CD4-positive, CD25-positive, alpha-beta regulatory T cell (primary cell): ENCODE measurements at regions not wholly inside any gene's neighbourhood (a gene's known extent, or its start where the extent isn't known, plus 50 kb on each side); places are given as distances from the start of the nearest gene placed in this dataset.
"Not testable (repeated sequence)": the region's sequence is repeated elsewhere in the genome, so short reads cannot be mapped to it uniquely, and the experiment has no call there.

Experiments used
- ATAC-seq, 2 donors: fragments of 150-1000 bp; cut with Tn5 transposase; one replicate each; pipeline ENCODE4 v1.10.0; 2021; ENCODE audit warnings: low read depth in 2 of 2, moderate number of reproducible peaks in 2 of 2, moderate library complexity in 1 of 2
- DNase-seq, 3 donors: peaks; one replicate each; pipeline versions ENCODE4 v3.0.0 to v3.0.0-alpha.2; 2012 to 2022; ENCODE audit warnings: mixed read lengths in 1 of 3
- H3K27ac ChIP-seq: one replicate; pipeline ENCODE4 v1.7.0; 2013; ENCODE audit warnings: mild to moderate bottlenecking, low read length; ENCODE audit not compliant: insufficient read depth, poor library complexity, severe bottlenecking
- H3K27me3 ChIP-seq: one replicate; pipeline ENCODE4 v1.7.0; 2013; ENCODE audit warnings: low read length; ENCODE audit not compliant: control insufficient read depth, insufficient read depth
- H3K36me3 ChIP-seq: one replicate; pipeline ENCODE4 v1.7.0; 2013; ENCODE audit warnings: mild to moderate bottlenecking, low read length, moderate library complexity; ENCODE audit not compliant: control insufficient read depth, insufficient read depth
- H3K4me1 ChIP-seq: 2 replicates; pipeline ENCODE4 v1.7.0; 2013; ENCODE audit warnings: mild to moderate bottlenecking, low read length; ENCODE audit not compliant: insufficient read depth, control insufficient read depth, poor library complexity, severe bottlenecking
- H3K4me3 ChIP-seq: one replicate; pipeline ENCODE4 v1.7.0; 2013; ENCODE audit warnings: low read depth, mild to moderate bottlenecking, low read length, moderate library complexity
- H3K9me3 ChIP-seq, 2 experiments: 1 replicate in 1 of 2; 2 replicates in 1 of 2; pipeline ENCODE4 v1.7.0; 2013; ENCODE audit warnings: low read length in 2 of 2, mild to moderate bottlenecking in 1 of 2, moderate library complexity in 1 of 2; ENCODE audit not compliant: control insufficient read depth in 2 of 2
- H3K27ac Mint-ChIP-seq, 3 donors: one replicate each; pipeline ENCODE4 v1.8.0; 2020 to 2022; ENCODE audit warnings: mild to moderate bottlenecking in 3 of 3, mixed read lengths in 3 of 3, moderate library complexity in 2 of 3
- H3K27me3 Mint-ChIP-seq: one replicate; pipeline ENCODE4 v1.8.0; 2022; ENCODE audit warnings: mild to moderate bottlenecking, mixed read lengths
- H3K36me3 Mint-ChIP-seq: one replicate; pipeline ENCODE4 v1.8.0; 2020; ENCODE audit warnings: mixed read lengths
- H3K4me1 Mint-ChIP-seq, 4 donors: one replicate each; pipeline ENCODE4 v1.8.0; 2020 to 2022; ENCODE audit warnings: mixed read lengths in 4 of 4, mild to moderate bottlenecking in 1 of 4
- H3K4me3 Mint-ChIP-seq, 4 donors: one replicate each; pipeline ENCODE4 v1.8.0; 2020 to 2022; ENCODE audit warnings: mild to moderate bottlenecking in 4 of 4, mixed read lengths in 4 of 4, moderate library complexity in 3 of 4
- H3K9me3 Mint-ChIP-seq, 7 donors: one replicate each; pipeline ENCODE4 v1.8.0; 2020 to 2022; ENCODE audit warnings: mixed read lengths in 7 of 7, mild to moderate bottlenecking in 3 of 7, moderate library complexity in 2 of 7

DNA sequence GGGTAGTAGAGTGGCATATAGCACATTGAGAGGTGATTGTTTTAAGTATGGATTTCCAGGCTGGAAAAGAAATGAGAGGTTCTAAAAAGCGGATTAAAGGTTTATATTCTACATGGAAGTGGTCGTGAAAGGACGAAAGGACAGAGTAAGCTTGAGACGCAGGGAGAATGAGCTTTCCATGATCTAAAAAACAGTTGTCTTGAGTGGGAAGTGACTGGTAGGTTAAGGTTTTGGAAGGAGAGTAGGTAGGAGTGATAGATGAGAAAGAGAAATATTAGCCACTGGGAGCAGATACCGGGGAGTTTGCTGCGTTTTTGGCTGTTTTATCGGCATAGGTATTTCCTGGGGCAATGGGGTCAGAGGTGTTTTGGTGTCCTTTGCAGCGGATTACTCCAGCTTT is 750.6 kb upstream of the ADGRB3 start:
- Histone ChIP-seq H3K27ac (no peak overlapping the region), H3K4me1 (no peaks in the 10 kb centered on the region), H3K36me3 (no peaks in the 10 kb centered on the region), H3K4me3 (no peak overlapping the region), H3K9me3 (peaks cover 8 to 25% of the 10 kb centered on the region in 2 experiments), H3K27me3 (no peaks in the 10 kb centered on the region)
- Mint-ChIP-seq H3K4me1 (no peaks in the 10 kb centered on the region), H3K27ac (no peak overlapping the region), H3K9me3 (peaks cover 0 to 20% (median 6%) of the 10 kb centered on the region in 7 donors), H3K27me3 (no peaks in the 10 kb centered on the region), H3K4me3 (no peak overlapping the region), H3K36me3 (no peaks in the 10 kb centered on the region)
- ATAC-seq: no peak
- DNase-seq: no peak

DNA sequence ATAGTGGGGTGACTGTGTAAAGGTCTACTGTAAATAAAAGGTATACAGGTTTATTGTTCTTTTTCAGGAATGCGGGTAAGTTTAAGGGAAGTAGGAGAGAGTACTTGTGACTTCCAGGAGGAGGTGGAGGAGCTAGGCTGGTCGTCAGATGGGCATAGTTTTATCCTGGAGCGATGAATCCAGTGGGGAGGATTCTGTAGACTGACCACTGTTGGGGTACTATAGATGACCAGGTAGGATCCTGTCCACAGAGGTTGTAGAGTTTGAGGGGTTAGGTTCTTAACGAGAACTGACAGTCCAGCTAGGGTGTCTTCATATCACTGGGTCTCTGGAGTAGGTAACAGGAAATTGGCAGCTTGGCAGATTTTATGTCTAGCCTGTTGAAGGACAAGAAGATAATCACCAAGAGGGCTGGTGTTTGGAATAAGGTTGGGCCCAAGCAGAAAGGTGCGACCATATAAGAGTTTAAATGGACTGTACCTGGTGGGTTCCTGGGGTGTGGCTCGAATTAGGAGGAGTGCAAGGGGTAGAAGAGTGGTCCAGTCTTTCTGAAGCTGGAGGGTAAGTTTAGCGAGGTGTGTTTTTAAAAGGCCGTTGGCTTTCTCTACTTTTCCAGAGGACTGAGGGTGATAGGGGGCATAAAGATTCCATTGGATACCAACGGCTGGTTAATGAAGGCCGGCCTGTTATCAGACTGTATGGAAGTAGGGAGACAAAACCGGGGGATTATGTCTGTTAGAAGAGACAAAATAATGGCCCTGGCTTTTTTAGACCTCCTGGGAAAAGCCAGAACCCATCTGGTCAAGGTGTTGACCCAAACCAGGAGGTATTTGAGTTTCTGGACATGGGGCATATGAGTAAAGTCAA is 751.3 kb upstream of the ADGRB3 start:
- no peak overlapping the region for H3K4me3 ChIP-seq
- DNase-seq (no peak), ATAC-seq (no peak)
- Mint-ChIP-seq H3K27ac (no peak overlapping the region), H3K27me3 (no peaks in the 10 kb centered on the region), H3K36me3 (no peaks in the 10 kb centered on the region), H3K4me3 (no peak overlapping the region), H3K4me1 (no peaks in the 10 kb centered on the region), H3K9me3 (peaks cover 0 to 13% (median 6%) of the 10 kb centered on the region in 7 donors)
- H3K27ac ChIP-seq: no peak overlapping the region
- peaks cover 8 to 25% of the 10 kb centered on the region in 2 experiments for H3K9me3 ChIP-seq
- H3K4me1 ChIP-seq: no peaks in the 10 kb centered on the region
- no peaks in the 10 kb centered on the region for H3K27me3 ChIP-seq
- no peaks in the 10 kb centered on the region for H3K36me3 ChIP-seq

DNA sequence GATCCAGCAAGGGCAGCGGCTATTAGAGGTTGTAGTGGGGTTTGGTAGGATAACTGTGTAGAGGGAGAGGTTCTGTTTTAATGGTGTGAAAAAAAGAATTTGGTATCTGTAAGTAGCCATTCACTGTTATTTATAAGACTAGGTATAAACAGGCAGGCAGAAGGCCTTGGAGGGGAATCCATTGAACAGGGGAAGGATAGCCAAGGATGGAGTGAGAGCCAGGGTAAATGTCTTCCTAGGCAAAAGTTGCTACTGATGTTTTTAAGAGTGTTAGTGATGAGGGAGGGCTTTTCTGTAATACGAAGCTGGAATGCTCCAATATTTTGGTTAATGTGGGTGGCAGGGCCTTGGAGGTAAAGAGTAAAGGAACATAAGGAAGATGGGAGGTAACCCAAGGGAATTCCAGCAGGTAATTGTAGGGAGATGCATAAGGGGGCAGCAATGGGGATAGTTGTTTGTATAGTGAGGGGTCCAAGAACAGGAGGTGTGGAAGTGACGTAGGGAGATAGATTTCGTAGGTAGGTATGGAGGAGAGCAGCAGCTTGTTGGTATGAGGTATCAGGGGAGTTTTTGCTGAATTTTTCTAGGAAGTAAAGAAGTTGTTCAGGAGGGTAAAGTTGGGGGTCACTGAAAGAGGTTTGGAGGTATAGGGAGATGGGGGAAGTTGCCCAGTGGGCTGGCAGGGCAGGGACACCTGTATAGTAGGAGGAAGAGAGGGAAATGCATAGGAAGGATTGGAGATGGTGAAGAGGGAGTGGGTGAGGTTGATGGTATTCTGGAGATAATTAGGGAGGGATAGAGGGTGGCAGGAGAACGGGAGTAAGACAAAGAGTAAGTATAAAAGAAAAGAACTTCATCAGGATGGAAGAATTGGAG is 752.4 kb upstream of the ADGRB3 start:
- no peaks in the 10 kb centered on the region for H3K36me3 Mint-ChIP-seq
- ATAC-seq (no peak), DNase-seq (no peak)
- H3K4me3 Mint-ChIP-seq: no peak overlapping the region
- no peak overlapping the region for H3K4me3 ChIP-seq
- H3K27ac ChIP-seq: no peak overlapping the region
- no peaks in the 10 kb centered on the region for H3K27me3 ChIP-seq
- no peaks in the 10 kb centered on the region for H3K36me3 ChIP-seq
- no peaks in the 10 kb centered on the region for H3K27me3 Mint-ChIP-seq
- H3K27ac Mint-ChIP-seq: no peak overlapping the region
- peaks cover 8 to 14% of the 10 kb centered on the region in 2 experiments for H3K9me3 ChIP-seq
- H3K9me3 Mint-ChIP-seq: peaks cover 0 to 8% (median 2%) of the 10 kb centered on the region in 7 donors
- no peaks in the 10 kb centered on the region for H3K4me1 ChIP-seq
- no peaks in the 10 kb centered on the region for H3K4me1 Mint-ChIP-seq

DNA sequence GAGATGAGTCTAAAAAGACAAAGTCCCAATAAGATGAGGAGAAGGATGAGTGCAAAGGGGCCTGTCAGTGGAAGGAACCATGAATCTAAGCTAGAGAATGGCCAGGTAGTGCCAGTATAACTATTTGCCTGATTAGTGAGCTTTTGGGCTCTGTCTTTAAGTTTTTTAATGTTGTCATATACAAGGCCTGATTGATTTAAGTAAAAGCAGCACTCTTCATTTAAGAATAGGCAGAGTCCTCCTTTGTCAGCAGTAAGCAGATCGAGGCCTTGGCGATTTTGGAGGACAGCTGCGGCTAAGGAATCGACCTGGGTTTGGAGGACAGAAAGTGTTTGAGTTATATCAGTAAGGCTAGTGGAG is 753.4 kb upstream of the ADGRB3 start:
- DNase-seq (no peak), ATAC-seq (no peak)
- H3K9me3 ChIP-seq: peaks cover 7 to 12% of the 10 kb centered on the region in 2 experiments
- Mint-ChIP-seq H3K9me3 (peaks cover 0 to 6% (median 0%) of the 10 kb centered on the region in 7 donors), H3K27me3 (no peaks in the 10 kb centered on the region), H3K4me3 (no peak overlapping the region), H3K27ac (no peak overlapping the region), H3K36me3 (no peaks in the 10 kb centered on the region), H3K4me1 (no peaks in the 10 kb centered on the region)
- H3K36me3 ChIP-seq: no peaks in the 10 kb centered on the region
- H3K4me1 ChIP-seq: no peaks in the 10 kb centered on the region
- no peak overlapping the region for H3K27ac ChIP-seq
- no peak overlapping the region for H3K4me3 ChIP-seq
- no peaks in the 10 kb centered on the region for H3K27me3 ChIP-seq

DNA sequence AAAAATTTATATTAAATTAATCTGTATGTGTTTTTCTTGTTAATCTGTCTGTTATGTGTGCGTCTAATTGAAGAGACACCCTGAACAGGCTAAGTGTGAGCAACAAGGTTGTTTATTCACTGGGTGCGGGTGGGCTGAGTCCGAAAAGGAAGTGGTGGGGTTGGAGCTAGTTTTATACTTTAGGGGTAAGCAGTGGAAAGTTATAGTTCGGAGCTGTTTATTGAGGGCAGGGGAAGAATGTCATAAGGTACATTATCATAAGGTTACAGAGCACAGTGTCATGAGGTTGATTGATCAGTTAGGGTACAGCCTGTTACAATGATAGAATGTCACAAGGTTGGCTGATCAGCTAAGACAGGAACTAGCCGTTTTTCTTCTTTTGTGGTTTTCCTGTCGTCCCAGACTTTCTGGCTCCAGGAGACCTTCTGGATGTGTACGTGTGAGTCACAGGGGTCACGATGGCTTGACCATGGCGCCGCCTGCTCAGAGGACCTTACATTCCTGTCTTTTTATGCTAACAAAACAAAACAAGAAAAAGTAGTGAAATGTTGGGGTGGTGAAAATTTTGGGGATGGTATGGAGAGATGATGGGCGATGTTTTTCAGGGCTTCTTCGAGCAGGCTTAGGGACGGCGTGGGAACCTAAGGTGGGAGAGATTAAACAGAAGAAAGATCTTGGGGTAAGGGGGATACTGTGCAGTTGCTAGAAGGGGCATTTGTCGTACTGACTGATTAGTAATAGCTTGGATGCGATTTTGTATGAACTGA is 754.0 kb upstream of the ADGRB3 start:
- no peaks in the 10 kb centered on the region for H3K27me3 ChIP-seq
- H3K27ac ChIP-seq: no peak overlapping the region
- H3K36me3 Mint-ChIP-seq: no peaks in the 10 kb centered on the region
- H3K4me3 ChIP-seq: no peak overlapping the region
- H3K4me1 ChIP-seq: no peaks in the 10 kb centered on the region
- ATAC-seq (no peak), DNase-seq (no peak)
- peaks cover 3 to 12% of the 10 kb centered on the region in 2 experiments for H3K9me3 ChIP-seq
- H3K27ac Mint-ChIP-seq: no peak overlapping the region
- H3K36me3 ChIP-seq: no peaks in the 10 kb centered on the region
- H3K27me3 Mint-ChIP-seq: no peaks in the 10 kb centered on the region
- H3K9me3 Mint-ChIP-seq: peaks cover 0 to 6% (median 0%) of the 10 kb centered on the region in 7 donors
- no peaks in the 10 kb centered on the region for H3K4me1 Mint-ChIP-seq
- no peak overlapping the region for H3K4me3 Mint-ChIP-seq

DNA sequence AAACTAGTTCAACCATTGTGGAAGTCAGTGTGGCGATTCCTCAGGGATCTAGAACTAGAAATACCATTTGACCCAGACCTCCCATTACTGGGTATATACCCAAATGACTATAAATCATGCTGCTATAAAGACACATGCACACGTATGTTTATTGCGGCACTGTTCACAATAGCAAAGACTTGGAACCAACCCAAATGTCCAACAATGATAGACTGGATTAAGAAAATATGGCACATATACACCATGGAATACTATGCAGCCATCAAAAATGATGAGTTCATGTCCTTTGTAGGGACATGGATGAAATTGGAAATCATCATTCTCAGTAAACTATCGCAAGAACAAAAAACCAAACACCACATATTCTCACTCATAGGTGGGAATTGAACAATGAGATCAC is 754.7 kb upstream of the ADGRB3 start:
- H3K27ac Mint-ChIP-seq, H3K36me3 ChIP-seq, H3K27me3 Mint-ChIP-seq, H3K27me3 ChIP-seq, H3K27ac ChIP-seq, DNase-seq, H3K4me3 ChIP-seq, ATAC-seq, H3K9me3 Mint-ChIP-seq, H3K4me1 Mint-ChIP-seq, H3K4me1 ChIP-seq, H3K36me3 Mint-ChIP-seq, H3K4me3 Mint-ChIP-seq: not testable (repeated sequence)
- peaks cover 3 to 12% of the 10 kb centered on the region in 2 experiments for H3K9me3 ChIP-seq

DNA sequence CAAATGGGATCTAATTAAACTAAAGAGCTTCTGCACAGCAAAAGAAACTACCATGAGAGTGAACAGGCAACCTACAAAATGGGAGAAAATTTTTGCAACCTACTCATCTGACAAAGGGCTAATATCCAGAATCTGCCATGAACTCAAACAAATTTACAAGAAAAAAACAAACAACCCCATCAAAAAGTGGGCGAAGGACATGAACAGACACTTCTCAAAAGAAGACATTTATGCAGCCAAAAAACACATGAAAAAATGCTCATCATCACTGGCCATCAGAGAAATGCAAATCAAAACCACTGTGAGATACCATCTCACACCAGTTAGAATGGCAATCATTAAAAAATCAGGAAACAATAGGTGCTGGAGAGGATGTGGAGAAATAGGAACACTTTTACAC is 755.2 kb upstream of the ADGRB3 start:
- H3K27ac Mint-ChIP-seq, H3K9me3 Mint-ChIP-seq, H3K27me3 Mint-ChIP-seq, H3K4me3 ChIP-seq, H3K36me3 Mint-ChIP-seq, H3K27ac ChIP-seq, H3K27me3 ChIP-seq, H3K36me3 ChIP-seq, ATAC-seq, DNase-seq, H3K4me1 ChIP-seq, H3K4me3 Mint-ChIP-seq, H3K4me1 Mint-ChIP-seq: not testable (repeated sequence)
- peaks cover 3 to 12% of the 10 kb centered on the region in 2 experiments for H3K9me3 ChIP-seq
